HCT116 (cell line): ENCODE measurements at regions not wholly inside any gene's neighbourhood (a gene's known extent, or its start where the extent isn't known, plus 50 kb on each side); places are given as distances from the start of the nearest gene placed in this dataset.

ENCODE experiments used
- ATAC-seq: fragments of 200-7000 bp; cut with Tn5 transposase; 2 replicates; pipeline ENCODE4 v1.9.1; 2020; ENCODE audit warnings: mild to moderate bottlenecking, moderate library complexity
- BruUV-seq: library from RNA; stranded (reverse); fragments of 400-500 nt; replicated peaks from 2 replicates; lab custom pipeline; 2021; lab: Mats Ljungman, UMichigan
- CTCF ChIA-PET: fragments of 300-600 bp; sonication (Branson Sonifier 250); formaldehyde crosslinking; loops from one replicate; lab custom pipeline; 2021; ENCODE audit warnings: antibody characterized with exemption; lab: Charles Lee
- POLR2A ChIA-PET: fragments of 300-600, 350-600 bp; sonication (Branson Sonifier 250); formaldehyde crosslinking; loops from one replicate; lab custom pipeline; 2021; ENCODE audit warnings: antibody characterized with exemption; lab: Charles Lee
- RAD21 ChIA-PET, 2 experiments: fragments of 300-600 bp; sonication (Branson Sonifier 250); formaldehyde crosslinking; loops; one replicate each; lab custom pipeline; 2023; ENCODE audit warnings: low total read pairs in 2 of 2; ENCODE audit not compliant: uncharacterized antibody in 2 of 2, unreplicated experiment in 2 of 2, low non-redundant PET in 1 of 2; lab: Charles Lee
- DNase-seq: peaks from one replicate; pipeline ENCODE4 v3.0.0-alpha.2; 2010; ENCODE audit warnings: low read depth, low spot score
- H2AFZ ChIP-seq: fragments of 200-600 bp; shearing (Covaris generic), sonication (generic); 2 replicates; pipeline ENCODE4 v1.6.1; 2017; ENCODE audit warnings: low read depth, mixed run types, mixed read lengths, antibody characterized with exemption, low read length; ENCODE audit not compliant: poor library complexity, severe bottlenecking
- H3K27ac ChIP-seq: 2 replicates; pipeline ENCODE4 v1.5.1; 2012; ENCODE audit warnings: low read depth, low read length
- H3K27me3 ChIP-seq: fragments of 200-600 bp; sonication (generic); 2 replicates; pipeline ENCODE4 v1.6.1; 2016; ENCODE audit warnings: mixed run types, low read length, mixed read lengths; ENCODE audit not compliant: insufficient read depth
- H3K36me3 ChIP-seq, 2 experiments: fragments of 200-500 bp in 1 of 2; fragments of 200-600 bp in 1 of 2; sonication (Bioruptor generic) in 1 of 2; sonication (generic) in 1 of 2; 2 replicates each; pipeline versions ENCODE4 v1.5.1 to v1.6.1; 2014 to 2016; ENCODE audit warnings: low read length in 2 of 2, inconsistent platforms in 1 of 2, mixed read lengths in 1 of 2, mixed run types in 1 of 2; ENCODE audit not compliant: insufficient read depth in 2 of 2, control insufficient read depth in 1 of 2
- H3K4me1 ChIP-seq, 2 experiments: fragments of 200-600 bp in 1 of 2; sonication (generic) in 1 of 2; 2 replicates each; pipeline versions ENCODE4 v1.5.1 to v1.6.1; 2012 to 2017; ENCODE audit warnings: low read length in 2 of 2, inconsistent platforms in 1 of 2, mild to moderate bottlenecking in 1 of 2, mixed read lengths in 1 of 2, mixed run types in 1 of 2, moderate library complexity in 1 of 2; ENCODE audit not compliant: insufficient read depth in 2 of 2, control insufficient read depth in 1 of 2
- H3K4me2 ChIP-seq: fragments of 200-600 bp; sonication (generic); 2 replicates; pipeline ENCODE4 v1.6.1; 2017; ENCODE audit warnings: mixed run types, low read length, mixed read lengths
- H3K4me3 ChIP-seq, 2 experiments: fragments of 200-600 bp in 1 of 2; sonication (generic) in 1 of 2; replicated peaks in 1 of 2; 2 replicates each; pipeline ENCODE4 v1.5.1; 2011 to 2016; ENCODE audit warnings: low read length in 2 of 2, control low read depth in 1 of 2, low read depth in 1 of 2, mild to moderate bottlenecking in 1 of 2, mixed read lengths in 1 of 2, mixed run types in 1 of 2
- H3K79me2 ChIP-seq: fragments of 200-600 bp; sonication (generic); 2 replicates; pipeline ENCODE4 v1.6.1; 2017; ENCODE audit warnings: mild to moderate bottlenecking, mixed run types, low read length, moderate library complexity, mixed read lengths; ENCODE audit not compliant: insufficient read depth
- H3K9ac ChIP-seq: fragments of 200-600 bp; sonication (generic); 2 replicates; pipeline ENCODE4 v1.6.1; 2016; ENCODE audit warnings: low read length, mixed read lengths
- H3K9me2 ChIP-seq: fragments of 200-600 bp; sonication (generic), shearing (Covaris generic); 2 replicates; pipeline ENCODE4 v1.6.1; 2017; ENCODE audit warnings: mixed run types, mild to moderate bottlenecking, moderate library complexity; ENCODE audit not compliant: insufficient read depth
- H3K9me3 ChIP-seq, 2 experiments: fragments of 200-500 bp in 1 of 2; fragments of 200-600 bp in 1 of 2; sonication (Bioruptor generic) in 1 of 2; sonication (generic) in 1 of 2; 2 replicates each; pipeline ENCODE4 v1.6.1; 2014 to 2017; ENCODE audit warnings: low read length in 2 of 2, mixed read lengths in 2 of 2, inconsistent platforms in 1 of 2, low read depth in 1 of 2, mild to moderate bottlenecking in 1 of 2, mixed run types in 1 of 2, moderate library complexity in 1 of 2; ENCODE audit not compliant: control insufficient read depth in 1 of 2, insufficient read depth in 1 of 2
- H4K20me1 ChIP-seq: fragments of 200-600 bp; sonication (generic), shearing (Covaris generic); 2 replicates; pipeline ENCODE4 v1.6.1; 2017; ENCODE audit warnings: mixed run types, mild to moderate bottlenecking, moderate library complexity; ENCODE audit not compliant: insufficient read depth
- ATF3 ChIP-seq: IDR thresholded peaks from 2 replicates; pipeline ENCODE4 v1.6.1; 2012
- ELF1 ChIP-seq: IDR thresholded peaks from 2 replicates; pipeline ENCODE4 v1.6.1; 2012; ENCODE audit warnings: low read depth, borderline replicate concordance
- EZH2phosphoT487 ChIP-seq: fragments of 200-600 bp; IDR thresholded peaks from 2 replicates; pipeline ENCODE4 v1.6.1; 2018; ENCODE audit warnings: antibody characterized with exemption, borderline replicate concordance
- SIN3A ChIP-seq: IDR thresholded peaks from 2 replicates; pipeline ENCODE4 v1.6.1; 2012; ENCODE audit warnings: low read depth
- SP1 ChIP-seq: IDR thresholded peaks from 2 replicates; pipeline ENCODE4 v1.6.1; 2012; ENCODE audit warnings: low read depth
- TCF7L2 ChIP-seq: IDR thresholded peaks from 2 replicates; pipeline ENCODE4 v1.7.0; 2011; ENCODE audit warnings: borderline replicate concordance, inconsistent platforms; ENCODE audit not compliant: insufficient read depth, insufficient read length; ENCODE audit errors: extremely low read depth
- YY1 ChIP-seq: IDR thresholded peaks from 2 replicates; pipeline ENCODE4 v1.6.1; 2011; ENCODE audit warnings: low read length, low read depth, moderate library complexity, mild to moderate bottlenecking; ENCODE audit not compliant: insufficient replicate concordance; ENCODE audit errors: extremely low read depth
- ZBTB33 ChIP-seq: IDR thresholded peaks from 2 replicates; pipeline ENCODE4 v1.6.1; 2011; ENCODE audit warnings: mild to moderate bottlenecking, low read length, moderate library complexity; ENCODE audit not compliant: insufficient replicate concordance; ENCODE audit errors: extremely low read depth
- ZFX ChIP-seq: fragments of 450-650 bp; IDR thresholded peaks from 2 replicates; pipeline ENCODE4 v1.6.1; 2017
- intact Hi-C: fragments of 100-400 bp; cut with micrococcal nuclease; formaldehyde crosslinking; loops from 2 replicates; pipeline ENCODE4 v1.10.0; 2022

- ChIA-PET POLR2A (no interaction called here), CTCF (no interaction called here), RAD21 (no interaction called here)
- Histone ChIP-seq H3K4me1 (no peaks in the 10 kb centered on the region), H3K27ac (no peak overlapping the region), H3K9ac (no peak overlapping the region), H3K79me2 (no peaks in the 10 kb centered on the region), H3K36me3 (no peaks in the 10 kb centered on the region), H2AFZ (no peak overlapping the region), H3K4me2 (no peak overlapping the region), H3K9me2 (no peaks in the 10 kb centered on the region), H3K9me3 (no peaks in the 10 kb centered on the region), H3K4me3 (no peak overlapping the region), H4K20me1 (no peaks in the 10 kb centered on the region), H3K27me3 (peaks cover 5% of the 10 kb centered on the region; the same call in 1 of the 2 replicates)
- no TSS peak for BruUV-seq
- no peak for DNase-seq
- TF ChIP-seq YY1 = no peak
- no peak for TF ChIP-seq EZH2phosphoT487
- TF ChIP-seq SP1 = no peak
- no peak for TF ChIP-seq ELF1
- no peak for TF ChIP-seq ZBTB33
- no peak for TF ChIP-seq ATF3
- TF ChIP-seq TCF7L2 = no peak
- no peak for TF ChIP-seq ZFX
- TF ChIP-seq SIN3A = no peak
- intact Hi-C loops = no loop called here
- ATAC-seq = no peak
These were observed 74.9 kb downstream of the ANKEF1 start for GRCh38 chr20:10109641-10110040.
